Calu3 (cell line): ENCODE measurements at regions not wholly inside any gene's neighbourhood (a gene's known extent, or its start where the extent isn't known, plus 50 kb on each side); places are given as distances from the start of the nearest gene placed in this dataset.

Experiments used
- BruUV-seq: library from RNA; stranded (reverse); fragments of 400-500 nt; replicated peaks from 2 replicates; lab custom pipeline; 2021; lab: Mats Ljungman, UMichigan
- CTCF ChIA-PET: fragments of 300-600 bp; sonication (Branson Sonifier 250); formaldehyde crosslinking; loops from one replicate; lab custom pipeline; 2022; ENCODE audit warnings: antibody characterized with exemption; lab: Charles Lee
- DNase-seq: peaks from one replicate; pipeline ENCODE4 v3.0.0; 2022
- H3K27ac Mint-ChIP-seq: one replicate; pipeline ENCODE4 v1.8.0; 2022; ENCODE audit warnings: mixed read lengths; ENCODE audit not compliant: unreplicated experiment
- H3K27me3 Mint-ChIP-seq: one replicate; pipeline ENCODE4 v1.8.0; 2022; ENCODE audit warnings: mixed read lengths; ENCODE audit not compliant: unreplicated experiment
- H3K36me3 Mint-ChIP-seq: one replicate; pipeline ENCODE4 v1.8.0; 2022; ENCODE audit warnings: mild to moderate bottlenecking, moderate library complexity, mixed read lengths; ENCODE audit not compliant: insufficient read depth, unreplicated experiment
- H3K4me1 Mint-ChIP-seq: one replicate; pipeline ENCODE4 v1.8.0; 2022; ENCODE audit warnings: mild to moderate bottlenecking, low read depth, mixed read lengths; ENCODE audit not compliant: unreplicated experiment
- H3K4me3 Mint-ChIP-seq: one replicate; pipeline ENCODE4 v1.8.0; 2022; ENCODE audit warnings: mild to moderate bottlenecking, low read depth, moderate library complexity, mixed read lengths; ENCODE audit not compliant: unreplicated experiment
- H3K9me3 Mint-ChIP-seq: one replicate; pipeline ENCODE4 v1.8.0; 2022; ENCODE audit warnings: low read depth, mixed read lengths; ENCODE audit not compliant: unreplicated experiment
- intact Hi-C: fragments of 100-400 bp; cut with micrococcal nuclease; formaldehyde crosslinking; loops from one replicate; pipeline ENCODE4 v1.10.0; 2022; ENCODE audit not compliant: unreplicated experiment
- TF ChIP-seq, protein P1 (sequence below): fragments of 200-600 bp; IDR thresholded peaks from one replicate; pipeline ENCODE4 v1.8.0; 2022; ENCODE audit warnings: antibody characterized with exemption; ENCODE audit not compliant: unreplicated experiment

GRCh38 chr20:23226612-23227265 is 123.9 kb upstream of the NXT1 start:
- no TSS peak for BruUV-seq
- H3K4me1 Mint-ChIP-seq = no peaks in the 10 kb centered on the region
- no peaks in the 10 kb centered on the region for H3K27me3 Mint-ChIP-seq
- intact Hi-C loops = no loop called here
- no peak for DNase-seq
- no peaks in the 10 kb centered on the region for H3K36me3 Mint-ChIP-seq
- H3K27ac Mint-ChIP-seq = no peak overlapping the region
- no peak overlapping the region for H3K4me3 Mint-ChIP-seq
- no peaks in the 10 kb centered on the region for H3K9me3 Mint-ChIP-seq
- TF ChIP-seq, protein P1, sequence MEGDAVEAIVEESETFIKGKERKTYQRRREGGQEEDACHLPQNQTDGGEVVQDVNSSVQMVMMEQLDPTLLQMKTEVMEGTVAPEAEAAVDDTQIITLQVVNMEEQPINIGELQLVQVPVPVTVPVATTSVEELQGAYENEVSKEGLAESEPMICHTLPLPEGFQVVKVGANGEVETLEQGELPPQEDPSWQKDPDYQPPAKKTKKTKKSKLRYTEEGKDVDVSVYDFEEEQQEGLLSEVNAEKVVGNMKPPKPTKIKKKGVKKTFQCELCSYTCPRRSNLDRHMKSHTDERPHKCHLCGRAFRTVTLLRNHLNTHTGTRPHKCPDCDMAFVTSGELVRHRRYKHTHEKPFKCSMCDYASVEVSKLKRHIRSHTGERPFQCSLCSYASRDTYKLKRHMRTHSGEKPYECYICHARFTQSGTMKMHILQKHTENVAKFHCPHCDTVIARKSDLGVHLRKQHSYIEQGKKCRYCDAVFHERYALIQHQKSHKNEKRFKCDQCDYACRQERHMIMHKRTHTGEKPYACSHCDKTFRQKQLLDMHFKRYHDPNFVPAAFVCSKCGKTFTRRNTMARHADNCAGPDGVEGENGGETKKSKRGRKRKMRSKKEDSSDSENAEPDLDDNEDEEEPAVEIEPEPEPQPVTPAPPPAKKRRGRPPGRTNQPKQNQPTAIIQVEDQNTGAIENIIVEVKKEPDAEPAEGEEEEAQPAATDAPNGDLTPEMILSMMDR = no peak
- CTCF ChIA-PET = no interaction called here

DNA sequence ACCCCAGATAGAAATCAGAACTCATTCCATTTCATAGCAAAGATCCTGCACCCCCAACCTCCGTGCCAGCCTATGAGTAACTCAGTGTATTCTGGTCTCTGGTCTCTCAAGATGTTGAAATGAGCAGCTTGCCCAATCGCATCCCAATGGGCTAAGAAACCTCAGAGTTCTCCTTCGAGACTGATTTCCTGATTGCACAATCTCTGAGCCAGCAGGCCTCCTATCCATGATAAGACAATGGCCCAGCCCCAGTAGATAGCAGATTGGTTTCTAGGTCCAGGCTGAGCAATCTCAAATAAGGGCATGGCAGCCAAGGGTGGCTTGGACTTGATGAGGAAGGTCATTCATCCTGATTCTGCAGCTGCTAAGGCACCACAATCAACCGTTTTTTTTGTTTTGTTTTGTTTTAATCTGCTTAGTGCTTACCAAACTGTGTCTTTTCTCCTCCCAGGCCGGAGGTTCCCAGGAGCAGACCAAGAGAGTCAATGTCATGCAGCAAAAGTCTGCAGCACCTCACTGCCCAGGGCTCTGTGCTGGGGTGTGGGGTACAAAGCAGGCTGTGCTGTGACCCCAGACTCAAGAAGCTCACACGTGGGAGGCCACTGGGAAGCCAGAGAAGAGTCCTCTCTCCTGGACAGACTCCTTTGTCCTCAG is 125.1 kb upstream of the NXT1 start:
- H3K4me3 Mint-ChIP-seq = no peak overlapping the region
- DNase-seq = no peak
- no peak overlapping the region for H3K27ac Mint-ChIP-seq
- no peaks in the 10 kb centered on the region for H3K36me3 Mint-ChIP-seq
- CTCF ChIA-PET = no interaction called here
- no peaks in the 10 kb centered on the region for H3K9me3 Mint-ChIP-seq
- BruUV-seq = no TSS peak
- intact Hi-C loops = no loop called here
- no peaks in the 10 kb centered on the region for H3K27me3 Mint-ChIP-seq
- TF ChIP-seq, protein P1 = no peak
- no peaks in the 10 kb centered on the region for H3K4me1 Mint-ChIP-seq

DNA sequence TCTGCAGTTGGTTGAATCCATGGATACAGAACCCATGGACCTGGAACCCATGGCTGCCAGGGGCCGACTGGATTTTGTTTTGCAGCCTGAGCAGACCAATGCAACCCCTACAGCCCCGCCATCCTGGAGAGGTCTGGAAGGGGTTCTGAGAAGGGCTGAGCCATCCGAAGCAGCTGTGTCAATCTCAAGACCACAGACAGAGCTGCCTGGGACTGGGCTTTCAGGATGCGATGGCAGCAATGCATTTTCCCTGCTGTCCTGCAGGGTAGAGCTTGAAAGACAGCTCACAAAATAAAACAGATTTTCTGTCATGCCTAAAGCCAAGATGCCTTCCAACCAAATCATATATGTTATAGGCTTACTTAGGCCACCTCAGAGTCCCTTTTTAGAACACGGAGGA is 125.8 kb upstream of the NXT1 start:
- intact Hi-C loops = no loop called here
- Mint-ChIP-seq H3K27ac (no peak overlapping the region), H3K4me3 (no peak overlapping the region), H3K9me3 (no peaks in the 10 kb centered on the region), H3K4me1 (no peaks in the 10 kb centered on the region), H3K36me3 (no peaks in the 10 kb centered on the region), H3K27me3 (no peaks in the 10 kb centered on the region)
- CTCF ChIA-PET = no interaction called here
- no peak for DNase-seq
- TF ChIP-seq, protein P1 = no peak
- no TSS peak for BruUV-seq

DNA sequence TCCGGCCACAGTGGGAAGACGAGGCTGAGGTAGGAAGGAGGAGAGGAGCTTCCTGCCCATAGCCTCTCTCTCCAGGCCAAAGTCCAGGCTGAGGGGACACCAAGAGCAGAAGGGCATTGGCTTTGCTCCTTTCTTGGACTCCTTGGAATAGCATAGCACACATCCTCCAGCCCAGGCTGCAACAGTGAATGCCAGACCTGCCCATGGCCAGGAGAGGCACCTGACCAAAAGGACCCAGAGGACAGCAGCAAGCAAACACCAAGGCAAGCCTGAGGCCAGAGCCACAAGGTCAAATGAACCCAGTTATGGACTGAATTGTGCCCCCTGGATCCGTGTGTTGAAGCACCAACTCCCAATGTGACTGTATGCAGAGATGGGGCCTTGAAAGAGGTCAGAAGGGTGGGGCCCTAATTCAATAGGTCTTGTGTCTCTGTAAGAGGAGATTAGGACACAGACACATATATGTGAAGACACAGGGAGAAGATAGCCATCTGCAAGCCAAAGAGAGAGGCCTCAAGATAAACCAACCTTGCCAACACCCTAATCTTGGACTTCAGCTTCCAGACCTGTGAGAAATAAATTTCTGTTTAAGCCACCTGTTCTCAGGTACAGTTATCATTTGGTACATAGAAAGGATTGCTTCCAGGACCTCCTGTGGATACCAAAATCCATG is 126.5 kb upstream of the NXT1 start:
- CTCF ChIA-PET = no interaction called here
- DNase-seq = no peak
- H3K27ac Mint-ChIP-seq = no peak overlapping the region
- no peaks in the 10 kb centered on the region for H3K9me3 Mint-ChIP-seq
- no peak overlapping the region for H3K4me3 Mint-ChIP-seq
- H3K36me3 Mint-ChIP-seq = no peaks in the 10 kb centered on the region
- no peaks in the 10 kb centered on the region for H3K4me1 Mint-ChIP-seq
- TF ChIP-seq, protein P1 = no peak
- intact Hi-C loops = no loop called here
- no peaks in the 10 kb centered on the region for H3K27me3 Mint-ChIP-seq
- no TSS peak for BruUV-seq
